Right atrium auricular region (tissue), 2 donors: ENCODE measurements at regions not wholly inside any gene's neighbourhood (a gene's known extent, or its start where the extent isn't known, plus 50 kb on each side); places are given as distances from the start of the nearest gene placed in this dataset.
A peak's percentile ranks its signal among the peaks of the same experiment; 100 is the strongest.

Experiments used
- DNase-seq: peaks from one replicate; pipeline ENCODE4 v3.0.0-alpha.2; 2019; ENCODE audit warnings: low spot score
- H3K27ac ChIP-seq, 2 donors: fragments of 200-600 bp; sonication (generic); 1 replicate in 1 of 2; 2 replicates in 1 of 2; pipeline ENCODE4 v1.5.1; 2016 to 2019
- H3K27me3 ChIP-seq, 2 donors: fragments of 200-600 bp; sonication (generic); one replicate each; pipeline versions ENCODE4 v1.5.1 to v1.6.0; 2017 to 2019
- H3K36me3 ChIP-seq: fragments of 200-600 bp; sonication (generic); one replicate; pipeline ENCODE4 v1.5.1; 2016
- H3K4me1 ChIP-seq, 2 donors: fragments of 200-600 bp; sonication (generic); one replicate each; pipeline versions ENCODE4 v1.5.1 to v1.6.0; 2017 to 2019
- H3K4me3 ChIP-seq, 2 donors: fragments of 200-600 bp; sonication (generic); 1 replicate in 1 of 2; 2 replicates in 1 of 2; pipeline ENCODE4 v1.5.1; 2017 to 2019; ENCODE audit warnings: mild to moderate bottlenecking in 1 of 2, moderate library complexity in 1 of 2
- H3K9me3 ChIP-seq, 2 donors: fragments of 200-600 bp; sonication (generic); one replicate each; pipeline ENCODE4 v1.5.1; 2019
- CTCF ChIP-seq, 2 donors: fragments of 200-600 bp; sonication (generic); IDR thresholded peaks; one replicate each; pipeline ENCODE4 v1.5.1; 2019; ENCODE audit warnings: antibody characterized with exemption in 2 of 2

DNA sequence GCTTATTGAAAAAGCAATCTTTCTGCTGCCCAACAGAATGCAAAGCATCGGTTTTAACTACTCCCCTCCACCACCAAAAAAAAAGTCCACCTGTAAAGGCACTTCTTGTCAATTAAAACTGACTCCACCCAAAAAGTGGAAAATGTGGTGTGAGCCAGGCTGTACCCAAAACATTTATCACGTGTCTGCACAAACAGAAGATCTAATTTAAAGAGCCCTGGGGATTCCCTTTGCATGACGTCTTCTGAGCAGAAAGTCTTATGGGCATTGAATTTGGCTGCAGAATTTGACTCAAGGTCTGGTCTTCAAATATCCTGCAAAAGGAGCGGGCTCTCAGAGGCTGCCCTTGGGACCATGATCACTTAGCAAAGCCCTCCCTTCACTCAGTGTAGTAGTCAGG, 358.3 kb upstream of the KLHL29 start:
- TF ChIP-seq CTCF (IDR thresholded peaks at IDR 0.05), result no peak
- Histone ChIP-seq H3K27me3 (no peaks in the 10 kb centered on the region), H3K4me3 (no peak overlapping the region), H3K9me3 (no peaks in the 10 kb centered on the region), H3K4me1 (no peaks in the 10 kb centered on the region), H3K27ac (no peak overlapping the region), H3K36me3 (no peaks in the 10 kb centered on the region)
- no peak for DNase-seq

DNA sequence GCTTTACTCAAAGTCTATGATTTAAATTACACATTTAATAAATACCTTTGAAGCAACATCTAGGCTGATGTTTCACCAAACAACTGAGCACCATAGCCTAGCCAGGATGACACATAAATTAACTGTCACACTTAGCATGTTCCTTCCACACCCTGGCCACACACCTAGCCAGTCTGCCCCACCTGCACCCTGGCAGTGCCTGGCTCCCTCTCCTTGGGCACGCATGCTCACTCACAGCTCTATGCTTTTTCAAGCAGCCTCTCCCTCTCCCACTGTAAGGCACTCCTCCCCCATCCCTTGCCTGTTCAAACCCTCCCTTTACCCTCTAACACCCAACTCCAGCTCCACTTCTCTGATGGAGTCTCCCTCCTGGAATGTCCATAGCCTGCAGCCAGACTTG, 357.6 kb upstream of the KLHL29 start:
- H3K4me3 ChIP-seq, result no peak overlapping the region
- no peaks in the 10 kb centered on the region for H3K36me3 ChIP-seq
- no peak overlapping the region for H3K27ac ChIP-seq
- H3K9me3 ChIP-seq, result no peaks in the 10 kb centered on the region
- no peaks in the 10 kb centered on the region for H3K27me3 ChIP-seq
- H3K4me1 ChIP-seq, result no peaks in the 10 kb centered on the region
- DNase-seq, result peak; percentile 0
- TF ChIP-seq CTCF (IDR thresholded peaks at IDR 0.05), result no peak

- no peaks in the 10 kb centered on the region for H3K36me3 ChIP-seq
- H3K27me3 ChIP-seq, result no peaks in the 10 kb centered on the region
- no peaks in the 10 kb centered on the region for H3K9me3 ChIP-seq
- DNase-seq, result no peak
- H3K4me3 ChIP-seq, result no peak overlapping the region
- H3K4me1 ChIP-seq, result no peaks in the 10 kb centered on the region
- no peak for TF ChIP-seq CTCF (IDR thresholded peaks at IDR 0.05)
- H3K27ac ChIP-seq, result no peak overlapping the region
Measured at GRCh38 chr2:23028106-23028505, 356.9 kb upstream of the KLHL29 start.

DNA sequence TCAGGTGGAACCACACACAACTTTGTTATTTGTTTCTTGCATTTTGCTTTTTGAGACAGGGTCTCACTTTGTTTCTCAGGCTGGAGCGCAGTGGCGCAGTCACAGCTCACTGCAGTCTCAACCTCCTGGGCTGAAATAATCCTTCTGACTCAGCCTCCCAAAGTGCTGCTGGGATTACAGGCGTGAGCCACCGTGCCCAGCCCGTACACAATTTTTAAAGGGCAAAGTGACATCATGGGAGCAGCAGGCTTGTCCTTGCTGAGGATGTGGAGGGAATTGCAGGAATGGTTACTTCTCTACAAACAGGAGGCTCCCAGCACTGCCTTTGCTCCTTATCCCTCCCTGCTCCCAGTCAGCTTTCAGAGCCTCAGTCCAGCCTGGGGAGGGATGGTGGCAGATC, 355.9 kb upstream of the KLHL29 start:
- TF ChIP-seq CTCF (IDR thresholded peaks at IDR 0.05), result no peak
- no peaks in the 10 kb centered on the region for H3K36me3 ChIP-seq
- H3K4me1 ChIP-seq, result no peaks in the 10 kb centered on the region
- H3K4me3 ChIP-seq, result no peak overlapping the region
- DNase-seq, result no peak
- no peaks in the 10 kb centered on the region for H3K27me3 ChIP-seq
- no peaks in the 10 kb centered on the region for H3K9me3 ChIP-seq
- H3K27ac ChIP-seq, result no peak overlapping the region

GRCh38 chr2:23029951-23030350, 355.0 kb upstream of the KLHL29 start:
- no peak for DNase-seq
- Histone ChIP-seq H3K27ac (no peak overlapping the region), H3K9me3 (no peaks in the 10 kb centered on the region), H3K27me3 (no peaks in the 10 kb centered on the region), H3K4me3 (no peak overlapping the region), H3K36me3 (no peaks in the 10 kb centered on the region), H3K4me1 (no peaks in the 10 kb centered on the region)
- TF ChIP-seq CTCF (IDR thresholded peaks at IDR 0.05), result no peak

DNA sequence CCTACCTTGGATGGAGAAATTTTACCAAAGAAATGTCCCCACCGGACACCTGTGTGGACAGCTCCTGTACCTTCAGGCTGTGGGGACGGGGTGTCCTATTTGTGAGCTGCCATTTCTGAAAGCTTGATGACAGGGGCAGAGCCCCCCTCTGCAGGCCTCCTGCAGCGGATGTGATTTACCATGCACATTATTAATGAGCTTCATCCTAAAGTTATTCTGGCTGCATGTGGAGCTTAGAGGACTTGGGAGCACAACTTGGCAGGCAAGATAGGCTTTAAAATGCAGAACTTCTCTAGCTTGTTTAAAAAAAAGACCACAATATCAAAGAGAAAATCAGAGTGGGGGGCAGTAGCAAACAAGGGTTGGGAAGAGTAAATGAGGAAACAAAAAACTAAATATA, 350.0 kb upstream of the KLHL29 start:
- H3K4me3 ChIP-seq, result no peak overlapping the region
- H3K27me3 ChIP-seq, result no peaks in the 10 kb centered on the region
- no peak for DNase-seq
- H3K9me3 ChIP-seq, result no peaks in the 10 kb centered on the region
- H3K4me1 ChIP-seq, result no peaks in the 10 kb centered on the region
- H3K36me3 ChIP-seq, result no peaks in the 10 kb centered on the region
- TF ChIP-seq CTCF (IDR thresholded peaks at IDR 0.05), result no peak
- no peak overlapping the region for H3K27ac ChIP-seq
